Neural cell (in vitro differentiated cells): ENCODE measurements at regions not wholly inside any gene's neighbourhood (a gene's known extent, or its start where the extent isn't known, plus 50 kb on each side); places are given as distances from the start of the nearest gene placed in this dataset.

Source experiments
- H2AFZ ChIP-seq: fragments of 200-600, 300-800 bp; sonication (generic), shearing (Covaris generic); 2 replicates; pipeline ENCODE4 v1.6.0; 2014; ENCODE audit warnings: low read depth, mild to moderate bottlenecking, antibody characterized with exemption, low read length, moderate library complexity
- H3F3A ChIP-seq: fragments of 200-600 bp; shearing (Covaris generic); 2 replicates; pipeline ENCODE4 v1.6.1; 2016; ENCODE audit warnings: mild to moderate bottlenecking, moderate library complexity, mixed read lengths, antibody characterized with exemption, low read length; ENCODE audit not compliant: insufficient read depth, poor library complexity, severe bottlenecking
- H3K27ac ChIP-seq: fragments of 200-600, 300-800 bp; sonication (generic), shearing (Covaris generic); 2 replicates; pipeline ENCODE4 v1.5.1; 2014; ENCODE audit warnings: mild to moderate bottlenecking, low read length, moderate library complexity
- H3K27me3 ChIP-seq: fragments of 300-800, 200-600 bp; sonication (generic), shearing (Covaris generic); 2 replicates; pipeline ENCODE4 v1.6.0; 2014; ENCODE audit warnings: mild to moderate bottlenecking, low read depth, low read length, moderate library complexity; ENCODE audit not compliant: insufficient read depth
- H3K36me3 ChIP-seq: fragments of 300-800, 200-600 bp; sonication (generic), shearing (Covaris generic); 2 replicates; pipeline ENCODE4 v1.5.1; 2014; ENCODE audit warnings: mild to moderate bottlenecking, antibody characterized with exemption, low read length, moderate library complexity; ENCODE audit not compliant: insufficient read depth
- H3K4me2 ChIP-seq: fragments of 300-800, 200-600 bp; sonication (generic), shearing (Covaris generic); 2 replicates; pipeline ENCODE4 v1.6.0; 2014; ENCODE audit warnings: mild to moderate bottlenecking, low read length
- H3K4me3 ChIP-seq: fragments of 300-800, 200-600 bp; sonication (generic), shearing (Covaris generic); 2 replicates; pipeline ENCODE4 v1.5.1; 2014; ENCODE audit warnings: mild to moderate bottlenecking, low read length, moderate library complexity
- H3K79me2 ChIP-seq: fragments of 200-600 bp; shearing (Covaris generic); replicated peaks from 2 replicates; pipeline ENCODE4 v1.6.0; 2014; ENCODE audit warnings: mild to moderate bottlenecking, low read length, moderate library complexity; ENCODE audit not compliant: insufficient read depth
- H3K9ac ChIP-seq: fragments of 300-800, 200-600 bp; sonication (generic), shearing (Covaris generic); 2 replicates; pipeline ENCODE4 v1.6.1; 2016; ENCODE audit warnings: mild to moderate bottlenecking, low read length, mixed read lengths
- H3K9me2 ChIP-seq: fragments of 200-600 bp; shearing (Covaris generic); 2 replicates; pipeline ENCODE4 v1.6.1; 2016; ENCODE audit warnings: mild to moderate bottlenecking, low read length, mixed read lengths; ENCODE audit not compliant: insufficient read depth
- H3K9me3 ChIP-seq: fragments of 200-600, 300-800 bp; sonication (generic), shearing (Covaris generic); 2 replicates; pipeline ENCODE4 v1.6.1; 2016; ENCODE audit warnings: mild to moderate bottlenecking, mixed run types, low read length, moderate library complexity, mixed read lengths
- H4K20me1 ChIP-seq: fragments of 200-600 bp; shearing (Covaris generic); 2 replicates; pipeline ENCODE4 v1.6.1; 2016; ENCODE audit warnings: mild to moderate bottlenecking, mixed run types; ENCODE audit not compliant: insufficient read depth
- EP300 ChIP-seq: fragments of 450-650 bp; conservative IDR thresholded peaks from 2 replicates; pipeline ENCODE4 v1.6.1; 2014; ENCODE audit warnings: antibody characterized with exemption, mild to moderate bottlenecking, moderate library complexity; ENCODE audit not compliant: poor library complexity, severe bottlenecking
- EZH2 ChIP-seq: fragments of 200-600, 300-800 bp; shearing (Covaris generic), sonication (generic); IDR thresholded peaks from 2 replicates; pipeline ENCODE4 v1.6.1; 2014; ENCODE audit warnings: antibody characterized with exemption, low read length, borderline replicate concordance, mild to moderate bottlenecking; ENCODE audit not compliant: insufficient read depth, poor library complexity, severe bottlenecking
- MXI1 ChIP-seq: fragments of 450-650 bp; conservative IDR thresholded peaks from 2 replicates; pipeline ENCODE4 v1.6.1; 2014; ENCODE audit warnings: antibody characterized with exemption, mild to moderate bottlenecking; ENCODE audit not compliant: poor library complexity, severe bottlenecking
- POLR2AphosphoS5 ChIP-seq: IDR thresholded peaks from 2 replicates; pipeline ENCODE4 v1.6.1; 2012
- RAD21 ChIP-seq: fragments of 450-650 bp; conservative IDR thresholded peaks from 2 replicates; pipeline ENCODE4 v1.6.1; 2014; ENCODE audit warnings: antibody characterized with exemption, mild to moderate bottlenecking, moderate library complexity
- SMC3 ChIP-seq: fragments of 450-650 bp; conservative IDR thresholded peaks from 2 replicates; pipeline ENCODE4 v1.6.1; 2014; ENCODE audit warnings: antibody characterized with exemption, mild to moderate bottlenecking, moderate library complexity; ENCODE audit not compliant: poor library complexity
- TAF1 ChIP-seq: IDR thresholded peaks from 2 replicates; pipeline ENCODE4 v1.6.1; 2012; ENCODE audit warnings: low read depth
- TF ChIP-seq, protein P1 (sequence below): IDR thresholded peaks from 2 replicates; pipeline ENCODE4 v1.6.1; 2012; ENCODE audit warnings: borderline replicate concordance
- TF ChIP-seq, protein P2 (sequence below): fragments of 450-650 bp; IDR thresholded peaks from 2 replicates; pipeline ENCODE4 v1.5.1; 2014; ENCODE audit warnings: antibody characterized with exemption, mild to moderate bottlenecking, moderate library complexity; ENCODE audit not compliant: poor library complexity, severe bottlenecking

DNA sequence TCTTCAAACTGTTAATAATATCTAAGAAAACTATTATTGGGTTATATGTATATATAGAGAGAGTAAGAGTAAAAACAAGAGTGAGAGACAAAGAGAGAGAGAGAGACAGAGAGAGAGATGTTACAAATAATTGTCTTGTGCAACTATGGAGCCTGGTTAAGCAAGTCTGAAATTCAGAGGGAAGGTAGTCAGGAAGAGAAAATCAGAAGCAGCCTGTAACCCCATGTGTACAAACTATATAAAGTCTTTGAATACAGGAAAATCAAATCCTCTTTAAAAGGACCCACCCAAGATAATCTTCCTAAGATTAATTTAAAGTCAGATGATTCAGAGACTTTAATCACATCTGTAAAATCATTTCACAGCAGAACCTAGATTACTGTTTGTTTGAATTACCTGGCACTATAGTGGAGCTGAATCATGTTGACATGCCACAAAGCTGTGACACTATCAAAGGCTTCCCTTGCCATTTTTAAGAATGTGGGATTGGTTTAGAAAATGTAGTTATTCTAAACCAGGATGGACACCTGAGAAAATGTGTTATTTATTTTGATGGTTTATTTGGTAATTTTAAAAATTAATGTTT, 301.7 kb upstream of the FSIP2 start:
- H3K9ac ChIP-seq: no peak overlapping the region
- H3K36me3 ChIP-seq: no peaks in the 10 kb centered on the region
- no peaks in the 10 kb centered on the region for H3K27me3 ChIP-seq
- no peak overlapping the region for H3K4me2 ChIP-seq
- no peak overlapping the region for H3K27ac ChIP-seq
- H2AFZ ChIP-seq: no peak overlapping the region
- no peaks in the 10 kb centered on the region for H3F3A ChIP-seq
- H3K9me2 ChIP-seq: no peaks in the 10 kb centered on the region
- H3K79me2 ChIP-seq: peaks cover 10% of the 10 kb centered on the region
- no peaks in the 10 kb centered on the region for H4K20me1 ChIP-seq
- no peaks in the 10 kb centered on the region for H3K9me3 ChIP-seq
- H3K4me3 ChIP-seq: no peak overlapping the region
- no peak for TF ChIP-seq MXI1
- no peak for TF ChIP-seq TAF1
- TF ChIP-seq, protein P1, sequence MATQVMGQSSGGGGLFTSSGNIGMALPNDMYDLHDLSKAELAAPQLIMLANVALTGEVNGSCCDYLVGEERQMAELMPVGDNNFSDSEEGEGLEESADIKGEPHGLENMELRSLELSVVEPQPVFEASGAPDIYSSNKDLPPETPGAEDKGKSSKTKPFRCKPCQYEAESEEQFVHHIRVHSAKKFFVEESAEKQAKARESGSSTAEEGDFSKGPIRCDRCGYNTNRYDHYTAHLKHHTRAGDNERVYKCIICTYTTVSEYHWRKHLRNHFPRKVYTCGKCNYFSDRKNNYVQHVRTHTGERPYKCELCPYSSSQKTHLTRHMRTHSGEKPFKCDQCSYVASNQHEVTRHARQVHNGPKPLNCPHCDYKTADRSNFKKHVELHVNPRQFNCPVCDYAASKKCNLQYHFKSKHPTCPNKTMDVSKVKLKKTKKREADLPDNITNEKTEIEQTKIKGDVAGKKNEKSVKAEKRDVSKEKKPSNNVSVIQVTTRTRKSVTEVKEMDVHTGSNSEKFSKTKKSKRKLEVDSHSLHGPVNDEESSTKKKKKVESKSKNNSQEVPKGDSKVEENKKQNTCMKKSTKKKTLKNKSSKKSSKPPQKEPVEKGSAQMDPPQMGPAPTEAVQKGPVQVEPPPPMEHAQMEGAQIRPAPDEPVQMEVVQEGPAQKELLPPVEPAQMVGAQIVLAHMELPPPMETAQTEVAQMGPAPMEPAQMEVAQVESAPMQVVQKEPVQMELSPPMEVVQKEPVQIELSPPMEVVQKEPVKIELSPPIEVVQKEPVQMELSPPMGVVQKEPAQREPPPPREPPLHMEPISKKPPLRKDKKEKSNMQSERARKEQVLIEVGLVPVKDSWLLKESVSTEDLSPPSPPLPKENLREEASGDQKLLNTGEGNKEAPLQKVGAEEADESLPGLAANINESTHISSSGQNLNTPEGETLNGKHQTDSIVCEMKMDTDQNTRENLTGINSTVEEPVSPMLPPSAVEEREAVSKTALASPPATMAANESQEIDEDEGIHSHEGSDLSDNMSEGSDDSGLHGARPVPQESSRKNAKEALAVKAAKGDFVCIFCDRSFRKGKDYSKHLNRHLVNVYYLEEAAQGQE: no peak
- TF ChIP-seq EP300: no peak
- TF ChIP-seq POLR2AphosphoS5: no peak
- TF ChIP-seq, protein P2, sequence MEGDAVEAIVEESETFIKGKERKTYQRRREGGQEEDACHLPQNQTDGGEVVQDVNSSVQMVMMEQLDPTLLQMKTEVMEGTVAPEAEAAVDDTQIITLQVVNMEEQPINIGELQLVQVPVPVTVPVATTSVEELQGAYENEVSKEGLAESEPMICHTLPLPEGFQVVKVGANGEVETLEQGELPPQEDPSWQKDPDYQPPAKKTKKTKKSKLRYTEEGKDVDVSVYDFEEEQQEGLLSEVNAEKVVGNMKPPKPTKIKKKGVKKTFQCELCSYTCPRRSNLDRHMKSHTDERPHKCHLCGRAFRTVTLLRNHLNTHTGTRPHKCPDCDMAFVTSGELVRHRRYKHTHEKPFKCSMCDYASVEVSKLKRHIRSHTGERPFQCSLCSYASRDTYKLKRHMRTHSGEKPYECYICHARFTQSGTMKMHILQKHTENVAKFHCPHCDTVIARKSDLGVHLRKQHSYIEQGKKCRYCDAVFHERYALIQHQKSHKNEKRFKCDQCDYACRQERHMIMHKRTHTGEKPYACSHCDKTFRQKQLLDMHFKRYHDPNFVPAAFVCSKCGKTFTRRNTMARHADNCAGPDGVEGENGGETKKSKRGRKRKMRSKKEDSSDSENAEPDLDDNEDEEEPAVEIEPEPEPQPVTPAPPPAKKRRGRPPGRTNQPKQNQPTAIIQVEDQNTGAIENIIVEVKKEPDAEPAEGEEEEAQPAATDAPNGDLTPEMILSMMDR: no peak
- TF ChIP-seq SMC3: no peak
- TF ChIP-seq RAD21: no peak
- no peak for TF ChIP-seq EZH2

DNA sequence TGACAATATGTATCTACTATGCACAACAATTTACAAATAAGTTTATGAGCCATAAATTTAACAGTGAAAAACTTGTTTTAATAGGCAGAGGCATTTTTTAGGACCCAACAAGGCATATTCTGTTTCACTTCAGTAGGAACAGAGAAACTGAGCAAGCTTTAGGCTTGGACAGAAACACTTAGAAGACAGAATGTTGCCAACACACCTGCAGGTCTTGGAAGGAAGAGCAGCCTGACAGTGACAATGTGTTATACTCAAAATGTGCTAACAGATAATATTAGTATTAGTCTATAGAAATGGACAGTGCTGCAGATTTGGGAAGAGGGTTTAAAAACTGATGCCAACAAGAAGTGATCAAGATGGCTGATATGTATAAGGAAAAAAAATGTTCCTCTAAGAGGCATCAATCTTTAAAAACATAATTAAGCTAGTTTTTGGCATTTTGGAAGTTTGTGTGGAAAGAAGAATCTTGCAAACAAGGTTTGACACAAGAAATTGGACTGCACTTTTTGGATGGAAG, 297.1 kb upstream of the FSIP2 start:
- no peak overlapping the region for H3K27ac ChIP-seq
- no peaks in the 10 kb centered on the region for H3K27me3 ChIP-seq
- no peaks in the 10 kb centered on the region for H3K79me2 ChIP-seq
- H2AFZ ChIP-seq: no peak overlapping the region
- H3K4me3 ChIP-seq: no peak overlapping the region
- no peaks in the 10 kb centered on the region for H3K9me2 ChIP-seq
- no peaks in the 10 kb centered on the region for H3K9me3 ChIP-seq
- H3K9ac ChIP-seq: no peak overlapping the region
- no peaks in the 10 kb centered on the region for H4K20me1 ChIP-seq
- TF ChIP-seq MXI1 (no peak), RAD21 (no peak), SMC3 (no peak), EZH2 (no peak), TAF1 (no peak), POLR2AphosphoS5 (no peak), EP300 (no peak)
- TF ChIP-seq, protein P2: no peak
- TF ChIP-seq, protein P1: no peak
- H3K36me3 ChIP-seq: no peaks in the 10 kb centered on the region
- H3F3A ChIP-seq: no peaks in the 10 kb centered on the region
- H3K4me2 ChIP-seq: no peak overlapping the region
